AG09319 (cell line): ENCODE measurements at regions not wholly inside any gene's neighbourhood (a gene's known extent, or its start where the extent isn't known, plus 50 kb on each side); places are given as distances from the start of the nearest gene placed in this dataset.
"Not testable (repeated sequence)": the region's sequence is repeated elsewhere in the genome, so short reads cannot be mapped to it uniquely, and the experiment has no call there.

Experiments used
- DNase-seq: peaks from one replicate; pipeline ENCODE4 v3.0.0-alpha.2; 2010; ENCODE audit warnings: low read depth; ENCODE audit errors: extremely low read depth
- TF ChIP-seq, protein P1 (sequence below): IDR thresholded peaks from 2 replicates; pipeline ENCODE4 v1.5.1; 2011; ENCODE audit warnings: low read depth, mild to moderate bottlenecking, inconsistent platforms, low read length, moderate library complexity

DNA sequence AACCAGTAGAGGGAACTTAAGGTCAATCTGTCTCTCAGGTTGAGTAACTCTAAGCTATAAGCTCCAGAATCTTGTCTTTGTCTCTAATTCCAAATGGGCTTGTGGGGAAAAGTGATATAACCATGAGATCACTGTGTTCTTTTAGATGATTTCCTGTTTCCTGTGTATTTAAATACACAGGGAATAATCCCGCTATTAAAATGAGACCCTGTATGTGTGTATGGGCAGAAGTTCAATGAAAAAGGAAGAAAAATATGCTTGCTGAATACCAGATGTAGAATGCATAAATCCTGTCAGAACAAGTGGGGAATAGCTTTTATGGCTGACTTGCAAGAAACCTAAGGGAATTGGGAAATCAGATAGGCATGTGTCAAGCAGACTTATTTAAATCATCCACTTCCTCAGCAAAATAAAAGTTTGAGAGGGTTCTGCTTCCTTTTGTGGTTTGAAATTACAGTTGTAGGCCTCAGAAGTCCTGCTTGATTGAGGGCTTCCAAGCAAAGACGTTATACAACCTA lies 164.7 kb upstream of the PDE7B start:
- DNase-seq = no peak
- TF ChIP-seq, protein P1, sequence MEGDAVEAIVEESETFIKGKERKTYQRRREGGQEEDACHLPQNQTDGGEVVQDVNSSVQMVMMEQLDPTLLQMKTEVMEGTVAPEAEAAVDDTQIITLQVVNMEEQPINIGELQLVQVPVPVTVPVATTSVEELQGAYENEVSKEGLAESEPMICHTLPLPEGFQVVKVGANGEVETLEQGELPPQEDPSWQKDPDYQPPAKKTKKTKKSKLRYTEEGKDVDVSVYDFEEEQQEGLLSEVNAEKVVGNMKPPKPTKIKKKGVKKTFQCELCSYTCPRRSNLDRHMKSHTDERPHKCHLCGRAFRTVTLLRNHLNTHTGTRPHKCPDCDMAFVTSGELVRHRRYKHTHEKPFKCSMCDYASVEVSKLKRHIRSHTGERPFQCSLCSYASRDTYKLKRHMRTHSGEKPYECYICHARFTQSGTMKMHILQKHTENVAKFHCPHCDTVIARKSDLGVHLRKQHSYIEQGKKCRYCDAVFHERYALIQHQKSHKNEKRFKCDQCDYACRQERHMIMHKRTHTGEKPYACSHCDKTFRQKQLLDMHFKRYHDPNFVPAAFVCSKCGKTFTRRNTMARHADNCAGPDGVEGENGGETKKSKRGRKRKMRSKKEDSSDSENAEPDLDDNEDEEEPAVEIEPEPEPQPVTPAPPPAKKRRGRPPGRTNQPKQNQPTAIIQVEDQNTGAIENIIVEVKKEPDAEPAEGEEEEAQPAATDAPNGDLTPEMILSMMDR = no peak

DNA sequence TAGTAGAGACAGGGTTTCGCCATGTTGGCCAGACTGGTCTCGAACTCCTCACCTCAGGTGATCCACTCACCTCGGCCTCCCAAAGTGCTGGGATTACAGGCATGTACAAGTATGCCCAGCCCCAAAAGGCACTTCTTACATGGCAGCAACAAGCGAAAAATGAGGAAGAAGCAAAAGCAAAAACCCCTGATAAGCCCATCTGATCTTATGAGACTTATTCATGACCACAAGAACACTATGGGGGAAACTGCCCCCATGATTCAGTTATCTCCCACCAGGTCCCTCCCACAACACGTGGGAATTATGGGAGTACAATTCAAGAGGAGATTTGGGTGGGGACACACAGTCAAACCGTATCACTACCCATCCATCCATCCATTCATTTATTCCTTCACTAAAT lies 163.0 kb upstream of the PDE7B start:
- not testable (repeated sequence) for DNase-seq

DNA sequence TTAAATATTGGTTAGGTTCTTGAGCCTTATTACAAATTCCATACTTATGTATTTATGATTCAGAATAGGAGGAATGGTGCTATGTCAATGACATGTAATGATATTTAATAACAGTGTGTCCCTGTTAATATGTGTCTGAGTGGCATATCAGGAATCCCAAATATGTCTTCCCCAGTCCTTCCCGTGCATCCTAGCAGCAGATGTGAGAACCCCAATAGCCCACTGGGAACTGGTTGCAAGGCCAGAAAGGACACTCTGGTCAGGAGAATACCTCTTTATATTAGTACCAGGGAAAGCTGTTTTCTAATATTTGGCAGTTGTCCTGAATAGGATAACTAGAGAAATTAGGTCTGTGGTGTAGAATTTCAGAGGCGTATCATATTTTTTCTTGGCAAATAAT lies 159.1 kb upstream of the PDE7B start:
- TF ChIP-seq, protein P1 = no peak
- DNase-seq = no peak

DNA sequence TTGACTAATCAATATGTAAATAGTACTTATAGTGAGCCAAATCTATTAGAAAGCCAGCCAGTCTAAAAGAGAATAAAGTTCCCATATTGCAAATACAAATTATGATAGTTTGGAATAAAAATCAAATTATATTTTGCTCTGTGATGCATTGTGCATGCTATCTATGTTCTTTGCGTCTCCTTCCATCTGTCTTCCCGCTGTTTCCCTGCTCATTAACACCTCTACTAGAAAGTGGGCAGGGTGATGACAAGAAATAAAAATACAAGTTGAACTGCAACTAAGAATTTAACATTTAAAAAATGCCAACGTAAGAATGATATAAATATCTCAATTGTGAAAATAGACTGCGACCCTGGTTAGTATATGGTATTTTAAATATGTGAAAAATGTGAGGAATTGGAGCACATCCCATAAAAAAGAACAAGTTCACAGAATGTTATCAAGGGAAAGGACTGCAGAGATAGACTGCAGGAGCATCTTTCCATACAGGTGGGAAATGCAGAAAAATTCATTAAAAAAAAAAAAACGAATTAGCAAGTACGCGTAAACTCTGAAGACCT lies 157.6 kb upstream of the PDE7B start:
- TF ChIP-seq, protein P1 = no peak

DNA sequence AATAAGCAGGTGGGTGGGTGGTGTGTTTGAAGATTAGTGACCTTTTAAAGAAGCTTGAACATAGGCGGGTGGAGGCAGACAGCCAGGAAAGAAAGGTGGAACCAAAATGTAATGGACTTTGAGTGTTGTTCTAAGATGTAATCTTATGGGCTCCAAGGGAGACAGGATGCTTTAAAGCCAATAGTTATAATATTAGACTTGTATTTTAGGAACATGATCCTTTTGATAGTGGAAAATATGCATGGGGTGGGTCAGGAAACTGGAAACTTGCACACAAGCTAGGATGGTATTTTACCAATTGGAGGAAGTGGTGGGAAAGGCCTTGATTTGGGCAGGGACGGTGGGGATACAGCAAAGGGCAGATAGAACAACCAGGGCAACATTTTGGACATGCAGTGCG lies 151.8 kb upstream of the PDE7B start:
- DNase-seq = no peak
- TF ChIP-seq, protein P1 = no peak

More for the DNA sequence above, 157.6 kb upstream of the PDE7B start:
- DNase-seq = no peak

DNA sequence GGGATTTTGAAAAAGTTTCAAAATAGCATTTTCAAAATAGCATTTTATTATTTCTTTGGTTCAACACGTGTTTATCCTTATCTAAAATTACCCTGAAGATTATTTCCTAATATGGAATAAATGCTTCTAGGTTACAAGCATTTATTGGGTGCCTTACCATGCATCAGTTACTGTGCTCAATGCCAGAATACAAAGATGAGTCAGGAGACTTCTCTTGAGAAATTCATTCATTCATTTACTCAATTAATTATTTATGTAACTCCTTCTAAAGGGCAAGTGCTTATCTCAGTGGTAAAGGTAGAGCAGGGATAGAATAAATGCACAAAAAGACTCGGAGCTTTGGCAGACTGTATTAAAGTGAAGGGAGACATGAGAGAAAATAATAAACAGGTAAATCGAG lies 150.1 kb upstream of the PDE7B start:
- no peak for DNase-seq
- TF ChIP-seq, protein P1 = no peak

DNA sequence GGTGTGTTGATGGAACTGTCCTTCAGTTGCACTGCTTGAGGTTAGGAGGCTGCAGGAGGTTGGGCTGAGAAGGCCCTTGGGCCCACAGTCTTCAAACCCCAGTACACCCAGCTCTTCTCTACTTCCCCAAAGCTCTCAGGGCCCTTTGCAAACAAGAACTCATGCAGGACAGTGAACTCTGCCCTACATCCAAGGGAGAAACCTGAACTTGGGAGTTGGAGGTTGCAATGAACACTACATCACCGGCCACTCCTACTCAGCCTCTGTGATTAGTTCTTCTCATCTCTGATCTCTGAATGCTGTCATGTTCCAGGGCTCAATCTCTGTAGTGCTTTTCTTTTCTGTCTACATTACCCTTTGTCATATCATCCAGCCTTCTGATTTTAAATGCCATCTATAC lies 148.5 kb upstream of the PDE7B start:
- TF ChIP-seq, protein P1 = no peak
- DNase-seq = no peak

DNA sequence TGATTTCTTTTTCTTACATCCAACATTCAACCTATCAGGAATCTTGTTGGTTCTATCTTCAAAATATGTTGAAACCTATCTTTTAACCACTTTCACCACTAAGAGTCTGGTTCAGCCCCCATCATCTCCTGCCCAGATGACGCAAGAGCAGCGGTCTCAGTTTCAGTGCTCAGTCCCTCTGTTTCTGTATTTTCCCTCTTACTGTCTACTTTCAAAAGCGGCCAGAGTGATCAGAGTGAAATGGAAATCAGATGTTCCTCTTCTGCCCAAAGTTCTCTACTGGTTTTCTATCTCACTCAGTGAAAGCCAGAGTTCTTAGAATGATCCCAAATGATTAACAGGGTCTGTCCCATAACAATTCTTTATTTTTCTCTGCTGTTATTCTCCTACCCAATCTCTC lies 147.9 kb upstream of the PDE7B start:
- TF ChIP-seq, protein P1 = no peak
- no peak for DNase-seq
